ENCODE measurements at regions not wholly inside any gene's neighbourhood (a gene's known extent, or its start where the extent isn't known, plus 50 kb on each side); places are given as distances from the start of the nearest gene placed in this dataset.

- no peak for TF ChIP-seq CTCF (IDR thresholded peaks at IDR 0.05; ENCODE audit: borderline replicate concordance, extremely low read depth, insufficient read depth)
- FAIRE-seq (no peak), DNase-seq (no peak)
- Histone ChIP-seq H3K36me3 (ENCODE audit: control insufficient read depth in 2 of 3, insufficient read depth in 3 of 3, low read length in 3 of 3) (no peaks in the 10 kb centered on the region), H3K27ac (ENCODE audit: low read depth in 2 of 2, low read length in 2 of 2) (no peak overlapping the region), H3K4me3 (ENCODE audit: low read length in 3 of 3) (no peak overlapping the region), H3K9me3 (ENCODE audit: control insufficient read depth in 2 of 3, insufficient read depth in 1 of 3, low read length in 3 of 3) (no peaks in the 10 kb centered on the region), H3K9ac (ENCODE audit: low read length in 3 of 3) (no peak overlapping the region), H3K4me1 (ENCODE audit: control insufficient read depth in 2 of 3, insufficient read depth in 2 of 3, low read depth in 1 of 3, low read length in 3 of 3) (no peaks in the 10 kb centered on the region), H3K27me3 (ENCODE audit: control insufficient read depth, insufficient read depth, low read length) (no peaks in the 10 kb centered on the region)
- intact Hi-C loops (cut with DNase I): no loop called here
These were observed 158.9 kb upstream of the HNRNPA3 start for GRCh38 chr2:177053716-177054115.

DNA sequence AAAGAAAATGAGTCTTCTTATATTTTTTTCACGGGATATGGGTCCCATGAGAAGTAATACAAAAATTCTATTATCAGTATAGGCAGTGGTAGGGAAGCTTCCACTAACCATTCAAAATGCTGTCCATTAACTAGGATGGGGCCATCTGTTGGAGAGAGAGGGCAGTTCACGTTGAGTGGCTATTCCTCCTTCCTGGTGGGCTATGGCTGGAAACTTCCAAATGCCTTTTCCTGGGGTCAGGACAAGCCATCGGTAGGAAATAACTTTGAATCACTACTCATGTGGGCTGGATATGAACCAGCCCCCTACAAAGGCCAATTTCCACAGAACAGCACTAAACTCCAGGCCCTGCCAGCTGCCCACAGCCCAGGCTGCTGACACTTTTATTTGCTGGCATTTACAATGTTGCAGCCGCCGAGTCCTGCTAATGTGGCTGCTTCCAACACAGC lies 156.1 kb upstream of the HNRNPA3 start:
- H3K4me1 ChIP-seq (ENCODE audit: control insufficient read depth in 2 of 3, insufficient read depth in 2 of 3, low read depth in 1 of 3, low read length in 3 of 3): no peaks in the 10 kb centered on the region

GRCh38 chr2:177058747-177059146 lies 153.8 kb upstream of the HNRNPA3 start:
- Histone ChIP-seq H3K27me3 (ENCODE audit: control insufficient read depth, insufficient read depth, low read length) (no peaks in the 10 kb centered on the region), H3K36me3 (ENCODE audit: control insufficient read depth in 2 of 3, insufficient read depth in 3 of 3, low read length in 3 of 3) (no peaks in the 10 kb centered on the region), H3K27ac (ENCODE audit: low read depth in 2 of 2, low read length in 2 of 2) (no peak overlapping the region), H3K4me3 (ENCODE audit: low read length in 3 of 3) (no peak overlapping the region), H3K9ac (ENCODE audit: low read length in 3 of 3) (no peak overlapping the region), H3K9me3 (ENCODE audit: control insufficient read depth in 2 of 3, insufficient read depth in 1 of 3, low read length in 3 of 3) (no peaks in the 10 kb centered on the region), H3K4me1 (ENCODE audit: control insufficient read depth in 2 of 3, insufficient read depth in 2 of 3, low read depth in 1 of 3, low read length in 3 of 3) (no peaks in the 10 kb centered on the region)
- FAIRE-seq (no peak), DNase-seq (no peak)
- intact Hi-C loops (cut with DNase I): no loop called here
- TF ChIP-seq CTCF (IDR thresholded peaks at IDR 0.05; ENCODE audit: borderline replicate concordance, extremely low read depth, insufficient read depth): no peak

More for the DNA sequence above, 156.1 kb upstream of the HNRNPA3 start:
- Histone ChIP-seq H3K4me3 (ENCODE audit: low read length in 3 of 3) (no peak overlapping the region), H3K9me3 (ENCODE audit: control insufficient read depth in 2 of 3, insufficient read depth in 1 of 3, low read length in 3 of 3) (no peaks in the 10 kb centered on the region), H3K27ac (ENCODE audit: low read depth in 2 of 2, low read length in 2 of 2) (no peak overlapping the region), H3K27me3 (ENCODE audit: control insufficient read depth, insufficient read depth, low read length) (no peaks in the 10 kb centered on the region), H3K36me3 (ENCODE audit: control insufficient read depth in 2 of 3, insufficient read depth in 3 of 3, low read length in 3 of 3) (no peaks in the 10 kb centered on the region), H3K9ac (ENCODE audit: low read length in 3 of 3) (no peak overlapping the region)
- DNase-seq (peak in 1 of 5 donors; percentile 33), FAIRE-seq (no peak)
- intact Hi-C loops (cut with DNase I): no loop called here
- TF ChIP-seq CTCF (IDR thresholded peaks at IDR 0.05; ENCODE audit: borderline replicate concordance, extremely low read depth, insufficient read depth): no peak

- intact Hi-C loops (cut with DNase I): no loop called here
- Histone ChIP-seq H3K27ac (ENCODE audit: low read depth in 2 of 2, low read length in 2 of 2) (no peak overlapping the region), H3K9ac (ENCODE audit: low read length in 3 of 3) (no peak overlapping the region), H3K36me3 (ENCODE audit: control insufficient read depth in 2 of 3, insufficient read depth in 3 of 3, low read length in 3 of 3) (no peaks in the 10 kb centered on the region), H3K4me1 (ENCODE audit: control insufficient read depth in 2 of 3, insufficient read depth in 2 of 3, low read depth in 1 of 3, low read length in 3 of 3) (no peaks in the 10 kb centered on the region), H3K27me3 (ENCODE audit: control insufficient read depth, insufficient read depth, low read length) (no peaks in the 10 kb centered on the region), H3K9me3 (ENCODE audit: control insufficient read depth in 2 of 3, insufficient read depth in 1 of 3, low read length in 3 of 3) (no peaks in the 10 kb centered on the region), H3K4me3 (ENCODE audit: low read length in 3 of 3) (no peak overlapping the region)
- DNase-seq (peak in 1 of 5 donors; percentile 22), FAIRE-seq (no peak)
- TF ChIP-seq CTCF (IDR thresholded peaks at IDR 0.05; ENCODE audit: borderline replicate concordance, extremely low read depth, insufficient read depth): no peak
These were observed 153.3 kb upstream of the HNRNPA3 start for GRCh38 chr2:177059293-177059692.
